ENCODE measurements at regions not wholly inside any gene's neighbourhood (a gene's known extent, or its start where the extent isn't known, plus 50 kb on each side); places are given as distances from the start of the nearest gene placed in this dataset.

- no peak overlapping the region for H3K4me3 ChIP-seq (IDR thresholded peaks at IDR 0.05; ENCODE audit: insufficient read depth, low read depth, low read length)
- H3K27ac ChIP-seq = no peak overlapping the region
- H3K4me2 ChIP-seq = no peak overlapping the region
- no peak overlapping the region for H2AFZ ChIP-seq (ENCODE audit: low read depth)
- H3K27me3 ChIP-seq (ENCODE audit: insufficient read depth, low read depth) = no peaks in the 10 kb centered on the region
- H3K79me2 ChIP-seq (ENCODE audit: insufficient read depth, low read depth) = no peaks in the 10 kb centered on the region
- no peak for TF ChIP-seq CTCF (conservative IDR thresholded peaks at IDR 0.05; ENCODE audit: low read depth, low read length)
- H3K36me3 ChIP-seq (ENCODE audit: insufficient read depth) = no peaks in the 10 kb centered on the region
- H3K4me1 ChIP-seq (ENCODE audit: low read depth, poor library complexity, severe bottlenecking) = no peaks in the 10 kb centered on the region
- no peak overlapping the region for H3K9ac ChIP-seq
- no peaks in the 10 kb centered on the region for H4K20me1 ChIP-seq (ENCODE audit: insufficient read depth)
Measured at GRCh38 chr4:100130964-100131363, 59.3 kb downstream of the DDIT4L start.

GRCh38 chr4:100130491-100130890, 59.8 kb downstream of the DDIT4L start:
- no peak overlapping the region for H2AFZ ChIP-seq (ENCODE audit: low read depth)
- no peaks in the 10 kb centered on the region for H4K20me1 ChIP-seq (ENCODE audit: insufficient read depth)
- H3K4me1 ChIP-seq (ENCODE audit: low read depth, poor library complexity, severe bottlenecking) = no peaks in the 10 kb centered on the region
- TF ChIP-seq CTCF (conservative IDR thresholded peaks at IDR 0.05; ENCODE audit: low read depth, low read length) = no peak
- H3K4me3 ChIP-seq (IDR thresholded peaks at IDR 0.05; ENCODE audit: insufficient read depth, low read depth, low read length) = no peak overlapping the region
- no peaks in the 10 kb centered on the region for H3K27me3 ChIP-seq (ENCODE audit: insufficient read depth, low read depth)
- no peaks in the 10 kb centered on the region for H3K36me3 ChIP-seq (ENCODE audit: insufficient read depth)
- H3K27ac ChIP-seq = no peak overlapping the region
- H3K4me2 ChIP-seq = no peak overlapping the region
- H3K9ac ChIP-seq = no peak overlapping the region
- no peaks in the 10 kb centered on the region for H3K79me2 ChIP-seq (ENCODE audit: insufficient read depth, low read depth)

GRCh38 chr4:100129774-100130173, 60.5 kb downstream of the DDIT4L start:
- H3K36me3 ChIP-seq (ENCODE audit: insufficient read depth) = no peaks in the 10 kb centered on the region

GRCh38 chr4:100128338-100128737, 61.9 kb downstream of the DDIT4L start:
- H3K36me3 ChIP-seq (ENCODE audit: insufficient read depth) = no peaks in the 10 kb centered on the region
- H3K79me2 ChIP-seq (ENCODE audit: insufficient read depth, low read depth) = no peaks in the 10 kb centered on the region
- no peak overlapping the region for H3K27ac ChIP-seq
- H3K4me2 ChIP-seq = no peak overlapping the region
- no peaks in the 10 kb centered on the region for H3K4me1 ChIP-seq (ENCODE audit: low read depth, poor library complexity, severe bottlenecking)
- TF ChIP-seq CTCF (conservative IDR thresholded peaks at IDR 0.05; ENCODE audit: low read depth, low read length) = no peak
- no peaks in the 10 kb centered on the region for H3K27me3 ChIP-seq (ENCODE audit: insufficient read depth, low read depth)
- no peak overlapping the region for H3K9ac ChIP-seq
- H4K20me1 ChIP-seq (ENCODE audit: insufficient read depth) = no peaks in the 10 kb centered on the region
- H2AFZ ChIP-seq (ENCODE audit: low read depth) = no peak overlapping the region
- no peak overlapping the region for H3K4me3 ChIP-seq (IDR thresholded peaks at IDR 0.05; ENCODE audit: insufficient read depth, low read depth, low read length)

More at GRCh38 chr4:100129774-100130173, 60.5 kb downstream of the DDIT4L start:
- no peaks in the 10 kb centered on the region for H3K4me1 ChIP-seq (ENCODE audit: low read depth, poor library complexity, severe bottlenecking)
- H3K27me3 ChIP-seq (ENCODE audit: insufficient read depth, low read depth) = no peaks in the 10 kb centered on the region
- no peak overlapping the region for H3K9ac ChIP-seq
- H4K20me1 ChIP-seq (ENCODE audit: insufficient read depth) = no peaks in the 10 kb centered on the region
- no peak overlapping the region for H3K4me2 ChIP-seq
- no peak for TF ChIP-seq CTCF (conservative IDR thresholded peaks at IDR 0.05; ENCODE audit: low read depth, low read length)
- H3K27ac ChIP-seq = no peak overlapping the region
- H3K4me3 ChIP-seq (IDR thresholded peaks at IDR 0.05; ENCODE audit: insufficient read depth, low read depth, low read length) = no peak overlapping the region
- no peak overlapping the region for H2AFZ ChIP-seq (ENCODE audit: low read depth)
- H3K79me2 ChIP-seq (ENCODE audit: insufficient read depth, low read depth) = no peaks in the 10 kb centered on the region

Measured in KMS-11 (cell line).